Caco-2 (cell line): ENCODE measurements at regions not wholly inside any gene's neighbourhood (a gene's known extent, or its start where the extent isn't known, plus 50 kb on each side); places are given as distances from the start of the nearest gene placed in this dataset.

Source experiments
- BruUV-seq: library from RNA; stranded (reverse); fragments of 400-500 nt; replicated peaks from 2 replicates; lab custom pipeline; 2021; lab: Mats Ljungman, UMichigan
- CTCF ChIA-PET: fragments of 300-600 bp; sonication (Branson Sonifier 250); formaldehyde crosslinking; loops from one replicate; lab custom pipeline; 2022; ENCODE audit warnings: antibody characterized with exemption; lab: Charles Lee
- POLR2A ChIA-PET: fragments of 300-600 bp; sonication (Branson Sonifier 250); formaldehyde crosslinking; loops from one replicate; lab custom pipeline; 2022; ENCODE audit warnings: antibody characterized with exemption; lab: Charles Lee
- DNase-seq, 2 experiments: peaks; one replicate each; pipeline versions ENCODE4 v3.0.0 to v3.0.0-alpha.2; 2020 to 2022
- H3K27me3 ChIP-seq: replicated peaks from 2 replicates; pipeline ENCODE4 v1.6.0; 2011; ENCODE audit warnings: low read length; ENCODE audit not compliant: control insufficient read depth, insufficient read depth
- H3K36me3 ChIP-seq: 2 replicates; pipeline ENCODE4 v1.5.1; 2011; ENCODE audit warnings: low read length; ENCODE audit not compliant: control insufficient read depth, insufficient read depth
- H3K4me1 ChIP-seq: fragments of 250-450 bp; sonication (Bioruptor Pico); 2 replicates; pipeline ENCODE4 v1.5.1; 2020; ENCODE audit warnings: mild to moderate bottlenecking
- H3K4me3 ChIP-seq: 2 replicates; pipeline ENCODE4 v1.5.1; 2011; ENCODE audit warnings: low read depth, mild to moderate bottlenecking, control low read depth, low read length
- H3K9me3 ChIP-seq: fragments of 250-450 bp; sonication (Bioruptor Pico); 2 replicates; pipeline ENCODE4 v1.5.1; 2020; ENCODE audit warnings: mild to moderate bottlenecking, moderate library complexity
- H3K27ac Mint-ChIP-seq: one replicate; pipeline ENCODE4 v1.8.0; 2022; ENCODE audit warnings: mixed read lengths; ENCODE audit not compliant: unreplicated experiment
- H3K27me3 Mint-ChIP-seq: one replicate; pipeline ENCODE4 v1.8.0; 2022; ENCODE audit warnings: mixed read lengths; ENCODE audit not compliant: insufficient read depth, unreplicated experiment
- H3K36me3 Mint-ChIP-seq: one replicate; pipeline ENCODE4 v1.8.0; 2022; ENCODE audit warnings: mild to moderate bottlenecking, mixed read lengths; ENCODE audit not compliant: insufficient read depth, unreplicated experiment
- H3K4me1 Mint-ChIP-seq: one replicate; pipeline ENCODE4 v1.8.0; 2022; ENCODE audit warnings: low read depth, mixed read lengths; ENCODE audit not compliant: unreplicated experiment
- H3K4me3 Mint-ChIP-seq: one replicate; pipeline ENCODE4 v1.8.0; 2022; ENCODE audit warnings: mild to moderate bottlenecking, moderate library complexity, mixed read lengths; ENCODE audit not compliant: unreplicated experiment
- H3K9me3 Mint-ChIP-seq: one replicate; pipeline ENCODE4 v1.8.0; 2022; ENCODE audit warnings: mixed read lengths; ENCODE audit not compliant: unreplicated experiment
- CTCF ChIP-seq, 2 experiments: fragments of 200-600 bp in 1 of 2; IDR thresholded peaks; 1 replicate in 1 of 2; 2 replicates in 1 of 2; pipeline versions ENCODE4 v1.5.1 to v1.8.0; 2011 to 2022; ENCODE audit warnings: antibody characterized with exemption in 1 of 2, control low read depth in 1 of 2, inconsistent platforms in 1 of 2, low read depth in 1 of 2, low read length in 1 of 2, mild to moderate bottlenecking in 1 of 2, moderate library complexity in 1 of 2; ENCODE audit not compliant: insufficient read depth in 1 of 2, severe bottlenecking in 1 of 2, unreplicated experiment in 1 of 2
- intact Hi-C: fragments of 100-400 bp; cut with micrococcal nuclease; formaldehyde crosslinking; loops from one replicate; pipeline ENCODE4 v1.10.0; 2022; ENCODE audit not compliant: unreplicated experiment

DNA sequence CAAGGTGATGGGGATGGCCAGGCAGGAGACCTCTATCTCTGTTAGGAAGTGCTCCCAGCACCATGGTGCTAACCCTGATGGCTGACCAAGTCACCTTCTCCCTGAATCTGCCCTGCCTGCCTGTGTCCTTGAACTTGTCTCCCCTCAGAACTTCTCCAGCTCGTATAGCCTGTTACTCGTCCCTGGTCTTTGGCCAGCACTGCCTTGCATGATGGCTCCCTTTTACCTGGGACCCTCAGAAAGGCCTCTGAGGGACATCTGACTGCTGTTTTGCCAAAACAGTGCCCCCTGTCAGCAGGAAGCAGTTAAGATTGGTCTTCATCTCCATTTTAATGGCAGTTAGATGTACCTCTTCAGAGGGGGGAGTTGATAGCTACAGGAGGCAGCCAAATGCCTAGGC is 148.3 kb downstream of the RHOU start:
- CTCF ChIA-PET, result no interaction called here
- no TSS peak for BruUV-seq
- H3K4me3 ChIP-seq, result no peak overlapping the region
- H3K9me3 ChIP-seq, result peaks cover 13% of the 10 kb centered on the region; the same call in 1 of the 2 replicates
- H3K9me3 Mint-ChIP-seq, result no peaks in the 10 kb centered on the region
- no peaks in the 10 kb centered on the region for H3K27me3 ChIP-seq
- no peaks in the 10 kb centered on the region for H3K36me3 Mint-ChIP-seq
- peaks cover 7% of the 10 kb centered on the region for H3K4me1 Mint-ChIP-seq
- no peak overlapping the region for H3K27ac Mint-ChIP-seq
- no peak for TF ChIP-seq CTCF (IDR thresholded peaks at IDR 0.05; ENCODE audit: insufficient read depth in 1 of 2, low read depth in 1 of 2, low read length in 1 of 2, severe bottlenecking in 1 of 2, unreplicated experiment in 1 of 2)
- H3K4me1 ChIP-seq, result no peaks in the 10 kb centered on the region
- no peaks in the 10 kb centered on the region for H3K27me3 Mint-ChIP-seq
- no peak for DNase-seq
- H3K36me3 ChIP-seq, result no peaks in the 10 kb centered on the region
- H3K4me3 Mint-ChIP-seq, result no peak overlapping the region
- POLR2A ChIA-PET, result no interaction called here
- intact Hi-C loops, result no loop called here

GRCh38 chr1:228884196-228884595 is 148.9 kb downstream of the RHOU start:
- Histone ChIP-seq H3K27me3 (no peaks in the 10 kb centered on the region), H3K4me3 (no peak overlapping the region), H3K4me1 (no peaks in the 10 kb centered on the region), H3K36me3 (no peaks in the 10 kb centered on the region), H3K9me3 (peaks cover 11% of the 10 kb centered on the region; the same call in 1 of the 2 replicates)
- BruUV-seq, result no TSS peak
- H3K9me3 Mint-ChIP-seq, result no peaks in the 10 kb centered on the region
- CTCF ChIA-PET, result no interaction called here
- intact Hi-C loops, result no loop called here
- TF ChIP-seq CTCF (IDR thresholded peaks at IDR 0.05; ENCODE audit: insufficient read depth in 1 of 2, low read depth in 1 of 2, low read length in 1 of 2, severe bottlenecking in 1 of 2, unreplicated experiment in 1 of 2), result no peak
- H3K27me3 Mint-ChIP-seq, result no peaks in the 10 kb centered on the region
- no peak overlapping the region for H3K4me3 Mint-ChIP-seq
- POLR2A ChIA-PET, result no interaction called here
- peaks cover 7% of the 10 kb centered on the region for H3K4me1 Mint-ChIP-seq
- no peak overlapping the region for H3K27ac Mint-ChIP-seq
- H3K36me3 Mint-ChIP-seq, result no peaks in the 10 kb centered on the region
- DNase-seq, result no peak

- no TSS peak for BruUV-seq
- H3K9me3 ChIP-seq, result peaks cover 8% of the 10 kb centered on the region; the same call in 1 of the 2 replicates
- no peaks in the 10 kb centered on the region for H3K36me3 Mint-ChIP-seq
- intact Hi-C loops, result no loop called here
- CTCF ChIA-PET, result no interaction called here
- no peak overlapping the region for H3K4me3 ChIP-seq
- H3K4me1 ChIP-seq, result no peaks in the 10 kb centered on the region
- POLR2A ChIA-PET, result no interaction called here
- no peaks in the 10 kb centered on the region for H3K27me3 ChIP-seq
- DNase-seq, result no peak
- H3K27ac Mint-ChIP-seq, result no peak overlapping the region
- no peaks in the 10 kb centered on the region for H3K36me3 ChIP-seq
- H3K9me3 Mint-ChIP-seq, result no peaks in the 10 kb centered on the region
- H3K27me3 Mint-ChIP-seq, result no peaks in the 10 kb centered on the region
- no peak for TF ChIP-seq CTCF (IDR thresholded peaks at IDR 0.05; ENCODE audit: insufficient read depth in 1 of 2, low read depth in 1 of 2, low read length in 1 of 2, severe bottlenecking in 1 of 2, unreplicated experiment in 1 of 2)
- no peak overlapping the region for H3K4me3 Mint-ChIP-seq
- H3K4me1 Mint-ChIP-seq, result peaks cover 7% of the 10 kb centered on the region
Observed at GRCh38 chr1:228884615-228885566, 149.6 kb downstream of the RHOU start.
